Endothelial cell of hepatic sinusoid (primary cell): ENCODE measurements at regions not wholly inside any gene's neighbourhood (a gene's known extent, or its start where the extent isn't known, plus 50 kb on each side); places are given as distances from the start of the nearest gene placed in this dataset.

Experiments used
- in situ Hi-C: cut with HindIII; loops from 2 replicates; pipeline ENCODE4 v1.10.0; 2017; ENCODE audit warnings: low sequenced_read_pairs

DNA sequence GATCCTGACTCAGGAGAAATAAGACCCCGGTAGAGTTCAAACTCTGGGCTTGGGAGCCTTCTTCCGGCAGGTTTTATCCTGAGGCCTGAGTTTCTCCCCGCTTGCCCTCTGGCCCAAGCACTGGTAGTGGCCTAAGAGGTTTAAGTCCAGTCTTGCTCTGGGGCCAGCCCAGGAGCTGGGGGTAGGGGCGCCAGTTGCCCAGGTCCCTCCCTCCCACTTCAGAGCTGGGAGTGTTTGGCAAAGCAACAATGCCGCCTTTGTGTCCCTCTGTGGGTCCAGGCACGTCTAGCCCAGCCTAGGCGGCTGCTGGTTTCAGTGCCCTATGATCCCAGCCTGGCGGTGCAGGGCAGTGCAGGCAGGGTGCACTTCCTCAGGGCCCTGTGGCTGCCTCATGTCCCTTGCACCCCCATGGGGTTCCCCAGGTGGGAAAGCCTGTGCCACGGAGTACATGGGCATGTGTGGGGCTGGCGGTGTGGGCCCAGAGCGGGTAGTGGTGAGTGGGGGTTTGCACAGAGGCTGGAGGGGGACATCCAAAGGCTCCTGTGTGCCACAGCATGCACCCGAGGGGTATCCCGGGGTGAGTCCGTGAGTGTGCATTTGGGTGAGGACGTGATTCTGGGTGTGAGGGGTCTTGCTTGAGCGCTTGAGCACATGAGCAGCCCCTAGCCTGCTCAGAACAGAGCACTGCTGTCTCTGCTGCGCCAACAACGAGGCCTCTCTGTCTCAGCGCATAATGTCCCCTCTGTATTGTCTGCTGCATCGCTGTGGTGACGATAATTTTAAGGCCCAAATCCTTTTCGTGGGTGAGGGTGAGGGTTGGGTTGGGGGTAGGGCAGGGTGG is 61.7 kb upstream of the PSD2 start:
- in situ Hi-C loops, result no loop called here

DNA sequence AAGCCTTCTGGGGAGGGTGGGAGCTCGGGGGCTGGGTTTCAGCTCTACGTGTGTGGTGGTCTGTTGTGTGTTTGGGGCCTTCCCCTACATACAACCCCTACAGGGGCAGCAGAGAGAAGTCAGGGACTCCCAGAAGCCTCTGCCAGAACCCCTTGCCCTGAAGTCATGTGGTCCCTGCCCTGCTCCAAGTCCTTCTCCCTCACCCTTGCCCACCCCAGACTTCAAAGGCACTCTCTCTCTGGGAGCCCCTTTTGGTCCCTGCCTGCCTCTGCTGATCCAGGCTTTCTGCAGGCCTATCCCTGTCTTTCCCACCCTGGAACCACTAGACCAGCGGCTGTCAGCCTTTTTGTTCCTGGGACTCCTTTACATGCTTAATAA is 61.1 kb upstream of the PSD2 start:
- in situ Hi-C loops, result no loop called here

- in situ Hi-C loops, result no loop called here
Observed at GRCh38 chr5:139738193-139739149, 57.1 kb upstream of the PSD2 start.

DNA sequence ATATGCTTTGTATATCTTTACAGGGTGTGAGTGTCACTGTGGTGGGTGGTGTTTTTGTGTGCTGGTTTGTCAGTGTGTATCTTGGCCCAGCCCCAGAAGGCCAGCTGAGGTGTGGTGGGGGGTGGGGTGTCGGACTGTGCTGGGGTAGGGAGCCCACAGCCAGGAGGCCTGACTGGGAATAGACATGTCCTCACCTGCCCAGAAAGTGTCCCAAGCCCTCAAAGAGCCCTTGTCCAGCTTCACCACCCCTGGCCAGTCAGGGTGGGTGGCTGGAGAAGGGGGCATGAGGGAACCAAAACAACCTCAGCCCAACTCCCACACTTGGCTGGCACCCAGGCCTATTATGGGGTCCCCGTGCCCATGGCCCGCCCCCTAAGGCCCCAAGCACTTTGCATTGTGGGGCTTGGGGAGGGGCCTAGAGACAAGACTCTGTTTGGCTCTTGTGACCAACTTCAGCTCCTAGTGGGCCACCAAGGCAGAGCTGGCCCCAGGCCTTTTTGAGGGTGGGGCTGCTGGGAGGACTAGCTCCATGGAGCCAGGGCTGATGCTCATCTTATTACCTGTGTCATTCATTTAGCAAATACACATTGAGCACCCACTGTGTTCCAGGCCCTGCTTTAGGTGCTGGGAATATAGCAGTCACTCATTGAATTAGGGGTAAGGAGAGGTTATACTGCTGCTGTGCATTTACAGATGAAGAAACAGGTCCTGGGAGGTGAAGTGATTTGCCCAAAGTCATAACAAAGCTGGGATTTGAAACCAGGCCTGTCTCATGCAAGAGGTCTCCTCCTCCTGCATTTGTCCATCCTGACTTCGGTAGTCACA is 56.2 kb upstream of the PSD2 start:
- in situ Hi-C loops, result no loop called here

DNA sequence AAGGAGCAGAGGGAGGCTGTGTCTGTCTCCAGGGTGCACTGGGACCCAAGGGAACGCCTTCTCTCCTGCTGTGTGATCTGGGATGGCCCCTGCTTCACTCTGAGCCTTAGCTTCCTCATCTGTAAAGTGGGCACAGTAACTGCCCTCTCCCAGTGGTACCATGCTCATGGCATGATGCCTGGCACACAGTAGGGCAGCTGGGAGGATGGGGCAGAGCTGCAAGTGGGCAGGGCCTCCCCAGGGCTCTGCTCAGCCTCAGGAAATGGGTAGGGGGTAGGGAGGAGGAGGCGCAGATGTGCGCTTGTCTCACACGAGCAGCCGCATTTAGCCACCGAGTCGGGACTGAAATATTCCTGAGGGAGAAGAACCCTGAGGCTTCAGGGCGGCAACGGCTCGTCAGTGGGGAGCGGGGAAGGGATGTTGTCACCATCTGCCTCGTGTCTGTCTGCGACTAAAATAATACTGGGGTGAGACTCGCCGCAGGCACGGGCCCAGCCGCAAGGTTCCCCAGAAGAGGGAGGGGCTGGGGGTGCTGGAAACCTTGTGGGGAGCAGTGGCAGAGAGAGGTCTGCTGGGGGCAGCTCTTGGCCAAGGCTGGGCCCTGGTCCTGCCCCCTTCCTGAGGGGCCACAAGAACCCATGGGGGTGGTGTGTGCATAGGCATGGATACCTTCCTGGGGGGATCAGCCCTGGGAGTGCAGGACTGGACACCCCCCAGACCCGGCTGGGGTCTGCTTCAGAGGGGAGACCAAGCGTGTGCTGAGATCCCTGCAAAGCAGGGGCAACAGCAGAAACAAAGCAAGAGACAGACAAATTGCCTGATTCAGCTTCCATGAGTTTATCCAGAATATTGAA is 55.2 kb upstream of the PSD2 start:
- in situ Hi-C loops, result no loop called here

GRCh38 chr5:139740992-139741672 is 54.5 kb upstream of the PSD2 start:
- in situ Hi-C loops, result no loop called here

- in situ Hi-C loops, result no loop called here
Observed at GRCh38 chr5:139741823-139742172, 53.8 kb upstream of the PSD2 start.

- in situ Hi-C loops, result no loop called here
Observed at GRCh38 chr5:139742173-139742903, 53.3 kb upstream of the PSD2 start.

DNA sequence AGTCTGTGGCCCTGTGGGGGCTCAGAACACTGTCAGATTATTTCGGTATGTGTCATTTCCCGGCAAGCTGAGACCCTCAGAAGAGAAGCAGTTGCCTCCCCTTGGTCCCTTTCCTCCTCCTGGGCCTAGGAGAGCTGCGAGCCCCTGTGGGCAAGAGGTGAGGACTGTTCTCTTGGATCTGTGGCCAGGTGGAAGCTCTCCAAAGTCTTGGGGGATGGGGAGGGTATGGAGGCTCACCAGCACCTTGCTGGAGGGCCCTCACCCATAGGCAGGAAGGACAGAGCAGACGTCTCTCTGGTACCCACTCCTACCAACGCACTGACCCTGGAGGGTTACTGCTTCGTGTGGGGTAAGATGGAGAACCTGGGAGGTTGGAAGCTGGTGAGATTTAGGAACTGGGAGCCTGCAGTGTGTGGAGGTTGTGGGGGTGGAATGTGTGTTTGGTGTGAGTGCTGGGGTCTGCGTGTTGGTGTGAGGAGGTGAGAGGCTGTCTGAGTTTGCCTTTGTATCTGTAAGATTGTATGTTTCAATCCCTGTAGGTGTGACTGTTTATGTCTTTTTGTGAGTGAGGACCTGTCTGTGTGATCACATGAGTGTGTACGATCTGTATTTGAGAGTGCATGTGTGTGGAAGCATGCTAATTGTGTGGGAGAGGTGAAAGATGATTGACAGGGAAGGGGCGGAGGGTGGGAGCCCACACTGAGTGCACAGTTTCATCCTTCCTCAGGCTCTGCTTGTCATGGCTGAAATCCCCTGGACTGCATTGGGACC is 52.4 kb upstream of the PSD2 start:
- in situ Hi-C loops, result no loop called here

GRCh38 chr5:139743804-139744203 is 51.8 kb upstream of the PSD2 start:
- in situ Hi-C loops, result no loop called here

GRCh38 chr5:139744471-139745131 is 51.0 kb upstream of the PSD2 start:
- in situ Hi-C loops, result loop anchor here (5.0 kb wide), 1 partner anchor 32 kb away; no protein-coding TSS in a partner anchor

GRCh38 chr5:139745132-139745799 is 50.3 kb upstream of the PSD2 start:
- in situ Hi-C loops, result loop anchor here (5.0 kb wide), 1 partner anchor 33 kb away; no protein-coding TSS in a partner anchor

DNA sequence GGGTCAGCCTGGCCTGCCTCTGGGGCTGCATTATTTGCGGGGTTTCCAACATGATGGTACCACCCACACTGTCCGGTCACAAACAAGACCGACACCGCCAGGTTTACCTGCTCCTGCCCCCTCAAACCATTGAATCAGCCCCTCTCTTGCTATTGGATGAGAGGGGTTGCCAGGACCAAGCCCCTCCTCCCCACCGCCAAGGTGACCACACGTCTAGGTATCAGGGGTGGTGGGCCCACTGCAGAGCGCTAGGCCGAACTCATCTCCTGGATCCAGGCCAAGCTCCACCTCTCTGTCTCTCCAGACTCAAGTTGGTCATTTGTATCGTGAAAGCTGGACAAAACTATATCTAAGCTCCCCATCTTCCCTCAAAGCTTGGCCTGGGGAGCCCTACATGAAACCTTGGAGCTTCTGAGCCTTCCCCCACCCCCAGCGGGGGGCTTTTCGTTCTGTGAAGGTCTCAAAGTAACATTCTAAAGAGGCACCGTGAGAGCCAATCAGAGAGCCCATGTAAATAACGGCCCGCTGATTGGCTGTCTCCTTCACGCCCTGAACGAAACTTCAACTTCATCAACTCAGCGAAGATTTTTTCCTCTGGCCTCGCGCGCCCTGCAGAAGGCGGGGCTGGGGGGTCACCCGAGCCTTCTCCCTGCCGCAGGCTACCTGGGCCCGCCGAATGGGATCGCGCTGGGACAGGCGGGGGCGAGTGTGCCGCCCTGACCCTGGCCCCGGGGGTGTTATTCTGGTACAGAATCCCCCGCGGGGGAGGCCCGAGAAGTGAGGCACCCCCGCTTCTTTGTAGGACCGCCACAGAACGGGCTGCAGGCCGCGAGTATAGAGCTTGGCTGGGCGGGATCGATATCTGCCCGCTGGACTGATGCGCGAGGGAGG is 49.6 kb upstream of the PSD2 start:
- in situ Hi-C loops, result loop anchor here (5.0 kb wide), 1 partner anchor 34 kb away; no protein-coding TSS in a partner anchor
